GM21423 (cell line): ENCODE measurements at regions not wholly inside any gene's neighbourhood (a gene's known extent, or its start where the extent isn't known, plus 50 kb on each side); places are given as distances from the start of the nearest gene placed in this dataset.
"Not testable (repeated sequence)": the region's sequence is repeated elsewhere in the genome, so short reads cannot be mapped to it uniquely, and the experiment has no call there.

ENCODE experiments used
- ATAC-seq: cut with Tn5 transposase; IDR thresholded peaks from one replicate; pipeline ENCODE4 v1.9.1; 2021; ENCODE audit warnings: mild to moderate bottlenecking, moderate library complexity; ENCODE audit not compliant: unreplicated experiment

DNA sequence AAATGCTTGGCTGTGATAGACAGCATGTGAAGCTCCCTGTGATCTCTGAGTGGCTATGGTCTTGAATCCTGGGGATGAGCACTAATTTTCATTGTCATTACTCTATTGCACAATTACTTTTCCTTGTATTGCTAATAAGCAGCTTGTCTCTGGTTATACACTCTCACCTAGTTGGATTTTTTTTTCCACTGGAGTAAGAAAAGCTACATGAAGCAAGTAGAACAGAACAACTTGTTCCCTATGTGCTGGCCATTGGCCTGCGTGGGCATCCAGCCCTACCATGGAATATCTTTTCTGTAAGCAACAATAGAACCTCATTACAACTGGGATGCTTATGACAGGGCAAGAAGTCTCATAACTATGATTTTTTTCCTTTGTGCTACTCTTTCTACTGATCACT is 807.4 kb downstream of the TNS3 start:
- ATAC-seq, result no peak

GRCh38 chr7:46772776-46773175 is 809.1 kb downstream of the TNS3 start:
- no peak for ATAC-seq

- ATAC-seq, result no peak
Observed at GRCh38 chr7:46767071-46767470, 814.8 kb downstream of the TNS3 start.

- ATAC-seq, result peak; percentile 60
Observed at GRCh38 chr7:46764100-46764936, 817.6 kb downstream of the TNS3 start.

DNA sequence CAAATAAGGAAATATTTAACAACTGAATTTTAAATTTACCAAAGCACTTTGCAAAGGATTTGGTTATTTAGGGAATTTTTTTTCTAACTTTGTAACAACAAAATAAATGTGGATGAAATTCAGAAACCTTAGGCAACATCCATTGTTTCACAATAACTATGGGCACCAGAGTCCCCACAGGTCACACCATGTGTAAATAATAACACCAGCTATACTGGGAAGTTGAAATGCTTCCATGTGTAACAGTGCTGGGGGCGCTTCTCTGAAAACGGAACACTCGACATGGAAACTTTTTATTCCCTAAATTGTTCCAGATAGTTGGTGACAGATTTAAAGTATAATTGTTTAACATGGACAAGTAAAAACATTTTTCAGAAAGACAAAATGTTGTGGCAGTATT is 818.6 kb downstream of the TNS3 start:
- ATAC-seq, result no peak

GRCh38 chr7:46759711-46760480 is 822.0 kb downstream of the TNS3 start:
- ATAC-seq, result no peak

DNA sequence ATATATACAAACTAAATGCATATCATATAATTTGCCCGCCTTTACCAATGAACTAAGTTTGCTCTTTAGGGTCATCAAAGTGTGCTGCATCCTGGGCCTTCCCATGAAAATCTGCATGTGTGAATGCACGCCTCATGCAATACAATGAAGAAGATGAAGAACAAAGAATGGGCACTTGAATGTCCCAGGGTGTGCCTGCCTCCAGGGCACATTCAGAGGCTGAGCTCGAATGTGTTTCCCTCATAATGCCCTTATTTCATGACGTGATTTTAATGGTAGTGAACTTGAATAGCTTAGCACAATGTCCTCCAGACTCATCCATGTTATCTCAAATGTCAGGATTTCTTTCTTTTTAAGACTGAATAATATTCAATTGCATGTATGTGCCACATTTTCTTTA is 824.9 kb downstream of the TNS3 start:
- ATAC-seq, result no peak

GRCh38 chr7:46756256-46756655 is 825.7 kb downstream of the TNS3 start:
- ATAC-seq, result no peak

DNA sequence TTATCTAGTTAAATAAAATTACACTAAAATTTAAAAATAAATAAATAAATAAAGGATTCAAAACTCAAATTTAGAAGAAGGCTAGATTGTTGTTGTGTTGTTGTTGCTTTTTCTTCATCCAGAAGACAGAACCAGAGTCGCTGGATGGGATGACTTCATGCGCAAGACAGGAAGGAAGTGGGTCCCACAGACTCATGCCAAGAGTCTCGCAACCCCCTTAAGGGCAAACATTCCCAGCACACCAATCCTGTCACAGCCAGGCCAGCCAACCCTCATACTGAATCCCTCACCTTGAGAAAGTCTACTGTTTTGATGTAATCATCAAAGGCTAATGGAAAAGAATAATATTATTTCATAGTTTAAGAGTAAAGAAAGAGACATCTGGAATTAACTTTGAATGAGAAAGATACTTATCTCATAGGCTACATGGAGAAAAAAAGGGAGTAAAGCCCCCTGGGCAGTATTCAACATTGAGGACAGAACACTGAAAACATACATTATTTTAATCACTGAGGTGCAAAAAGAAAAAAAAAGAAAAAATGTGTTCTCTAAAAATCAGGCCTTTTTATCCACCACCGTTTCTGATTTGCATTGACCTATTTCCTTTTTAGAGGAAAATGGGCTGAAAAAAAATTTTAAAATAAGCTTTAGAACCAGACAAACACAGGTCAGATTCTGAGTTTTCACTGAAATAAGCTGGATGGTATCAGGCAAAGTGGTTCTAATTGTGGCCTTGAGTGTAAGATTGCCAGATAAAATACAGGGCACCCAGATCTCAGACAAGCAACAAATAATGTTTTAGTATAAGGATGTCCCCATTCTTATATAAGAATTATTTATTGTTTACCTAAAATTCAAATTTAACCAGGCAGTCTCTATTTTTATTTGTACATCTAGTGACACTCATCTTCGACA is 826.5 kb downstream of the TNS3 start:
- ATAC-seq, result no peak

DNA sequence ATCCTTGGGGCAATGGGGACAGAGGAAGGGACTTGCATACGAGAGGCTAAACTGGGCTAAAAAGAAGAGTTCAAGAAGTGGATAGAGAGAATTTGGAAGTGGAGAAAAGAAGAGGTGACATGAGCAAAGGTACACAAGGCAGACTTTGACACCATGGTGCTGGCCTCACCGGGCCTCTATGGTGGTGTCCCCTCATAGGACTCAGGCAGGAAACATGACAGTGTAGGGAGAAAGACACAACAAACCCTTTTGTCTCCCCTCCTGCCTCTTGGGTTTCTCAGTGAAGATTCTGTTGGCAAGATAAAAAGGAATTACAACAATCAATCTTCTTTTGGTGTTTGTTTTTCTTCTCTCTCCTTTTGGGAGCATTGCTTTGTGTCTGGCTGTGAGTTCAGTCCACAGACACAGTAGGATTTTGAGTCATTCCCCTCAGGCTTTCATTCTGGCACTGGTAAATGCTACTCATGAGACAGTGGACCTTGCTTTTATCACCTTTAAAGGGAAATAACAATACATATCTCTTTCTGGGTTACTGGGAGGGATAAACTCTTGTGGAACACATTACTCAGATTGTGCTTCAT is 827.7 kb downstream of the TNS3 start:
- ATAC-seq, result no peak

DNA sequence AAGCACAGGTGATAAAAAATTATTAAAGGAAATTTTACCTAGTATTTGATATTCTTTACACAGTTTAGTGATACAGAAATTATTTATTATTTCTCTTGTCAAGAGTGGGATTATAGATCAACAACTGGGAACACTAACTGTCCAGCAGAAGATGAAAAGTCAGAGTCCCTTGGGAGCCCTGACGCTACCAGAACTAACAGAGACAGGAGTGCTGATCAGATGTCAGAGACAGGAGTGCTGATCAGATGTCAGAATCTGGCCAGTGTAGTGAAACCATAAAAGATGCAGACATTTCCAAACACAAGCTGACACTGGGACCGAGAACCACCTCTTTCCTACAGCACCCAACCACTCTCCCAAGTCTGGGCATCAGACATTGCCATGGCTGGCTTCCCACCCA is 828.2 kb downstream of the TNS3 start:
- no peak for ATAC-seq

- no peak for ATAC-seq
Observed at GRCh38 chr7:46752881-46753366, 829.0 kb downstream of the TNS3 start.

DNA sequence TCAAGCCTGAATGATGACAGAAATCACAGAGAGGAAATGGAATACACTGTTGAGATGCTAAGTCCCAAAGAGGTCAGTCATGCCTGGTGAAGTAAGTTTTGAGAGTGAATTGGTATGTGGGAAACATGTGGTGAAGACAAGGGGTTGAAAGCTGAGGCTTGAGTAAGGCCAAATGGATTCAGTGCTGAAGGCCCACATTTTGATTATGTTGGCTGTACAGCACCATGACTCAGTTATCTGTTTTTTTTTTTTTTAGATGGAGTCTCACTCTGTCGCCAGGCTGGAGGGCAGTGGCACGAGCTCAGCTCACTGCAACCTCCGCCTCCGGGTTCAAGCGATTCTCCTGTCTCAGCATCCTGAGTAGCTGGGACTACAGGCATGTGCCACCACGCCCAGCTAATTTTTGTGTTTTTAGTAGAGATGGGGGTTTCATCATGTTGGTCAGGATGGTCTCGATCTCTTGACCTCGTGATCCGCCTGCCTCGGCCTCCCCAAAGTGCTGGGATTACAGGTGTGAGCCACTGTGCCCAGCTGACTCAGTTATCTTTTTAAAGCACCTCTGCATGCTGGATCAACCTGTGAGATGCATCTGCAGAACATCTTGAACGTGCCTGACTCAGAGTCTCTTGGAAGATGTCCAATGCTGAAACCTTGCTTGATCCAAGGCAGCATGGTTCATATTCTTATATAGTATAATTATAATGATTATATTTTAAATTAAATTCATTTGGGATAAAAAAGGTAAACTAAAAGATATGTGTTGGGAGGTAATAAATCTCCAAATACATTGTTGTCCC is 829.8 kb downstream of the TNS3 start:
- ATAC-seq, result not testable (repeated sequence)

- ATAC-seq, result no peak
Observed at GRCh38 chr7:46751471-46751870, 830.4 kb upstream of the IGFBP3 start.

GRCh38 chr7:46750321-46750865 is 829.3 kb upstream of the IGFBP3 start:
- ATAC-seq, result no peak

DNA sequence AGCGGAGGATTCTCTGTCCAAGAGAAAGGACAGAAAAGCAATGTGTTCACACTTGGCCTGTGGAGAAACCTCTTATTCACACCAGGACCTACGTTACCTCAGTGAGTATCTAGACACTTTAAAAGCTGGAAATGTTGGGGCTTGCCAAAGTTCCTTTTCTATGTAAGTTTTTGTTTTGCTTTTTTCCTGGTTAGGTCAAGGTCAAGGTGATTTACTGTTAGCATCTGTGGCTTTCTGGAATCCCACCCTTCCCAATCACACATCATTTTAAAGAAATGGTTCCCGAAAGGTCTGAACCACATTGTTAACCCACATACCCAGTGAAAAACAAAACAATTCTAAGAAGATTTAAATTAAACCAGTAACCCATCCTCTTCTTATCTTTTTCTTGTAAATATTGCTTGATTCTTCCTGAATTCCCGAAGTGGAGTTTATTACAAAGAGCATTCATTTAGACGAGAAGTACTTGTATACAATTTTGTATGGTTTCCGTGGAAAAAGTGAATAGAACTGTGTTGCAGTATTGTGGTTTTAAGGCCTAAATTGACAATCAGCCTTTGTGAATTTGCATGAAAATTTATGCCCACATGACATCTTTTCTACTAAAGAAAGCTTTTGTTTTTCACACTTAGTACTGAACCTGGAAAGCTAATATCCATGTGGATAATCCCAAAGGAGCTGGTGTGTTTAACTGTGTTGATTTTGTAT is 827.0 kb upstream of the IGFBP3 start:
- no peak for ATAC-seq

GRCh38 chr7:46746695-46747687 is 825.9 kb upstream of the IGFBP3 start:
- ATAC-seq, result no peak

DNA sequence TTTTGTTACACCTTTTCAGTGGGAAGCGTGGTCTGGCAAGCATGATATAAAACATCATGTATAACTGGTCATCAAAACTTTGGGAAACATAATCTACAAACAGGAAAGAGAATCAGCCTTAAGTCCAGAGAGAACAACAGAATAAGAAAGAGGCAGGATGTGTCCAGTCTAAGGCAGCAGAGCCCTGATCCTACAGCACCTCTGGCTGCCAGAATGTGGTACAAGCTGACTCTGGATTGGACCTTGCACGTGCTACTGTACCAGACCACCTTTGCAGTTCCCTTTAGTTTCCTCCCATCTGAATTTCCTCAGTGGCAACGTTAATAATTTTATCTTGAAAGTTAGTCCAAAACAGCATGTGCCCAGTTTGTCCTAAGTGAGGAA is 824.6 kb upstream of the IGFBP3 start:
- ATAC-seq, result no peak
